DMS 273 treated with DMSO at 0.1 percent for 48 hours (cell line): ENCODE measurements at regions not wholly inside any gene's neighbourhood (a gene's known extent, or its start where the extent isn't known, plus 50 kb on each side); places are given as distances from the start of the nearest gene placed in this dataset.
A peak's percentile ranks its signal among the peaks of the same experiment; 100 is the strongest.
"Not testable (repeated sequence)": the region's sequence is repeated elsewhere in the genome, so short reads cannot be mapped to it uniquely, and the experiment has no call there.

Source experiments
- DNase-seq: peaks from one replicate; lab custom pipeline; 2025; lab: John Stamatoyannopoulos, UW

DNA sequence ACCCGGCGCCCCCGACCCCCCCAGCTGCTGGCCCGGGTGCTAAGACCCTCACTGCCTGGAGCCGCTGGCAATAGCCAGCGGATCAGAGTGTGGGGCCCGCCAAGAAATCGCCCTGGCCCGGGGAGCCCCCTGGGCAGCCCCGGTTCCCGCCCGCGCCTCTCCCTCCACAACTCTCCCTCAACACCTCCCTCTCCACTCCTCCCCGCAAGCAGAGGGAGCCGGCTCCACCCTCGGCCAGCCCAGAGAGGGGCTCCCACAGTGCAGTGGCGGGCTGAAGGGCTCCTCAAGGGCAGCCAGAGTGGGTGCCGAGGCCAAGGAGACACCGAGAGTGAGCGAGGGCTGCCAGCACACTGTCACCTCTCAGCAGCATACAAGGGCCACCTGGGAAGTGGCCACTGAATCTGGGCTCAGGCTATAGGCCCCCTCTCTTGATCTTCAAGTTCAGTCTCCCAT is 385.5 kb downstream of the SEC14L1 start:
- DNase-seq, result no peak

DNA sequence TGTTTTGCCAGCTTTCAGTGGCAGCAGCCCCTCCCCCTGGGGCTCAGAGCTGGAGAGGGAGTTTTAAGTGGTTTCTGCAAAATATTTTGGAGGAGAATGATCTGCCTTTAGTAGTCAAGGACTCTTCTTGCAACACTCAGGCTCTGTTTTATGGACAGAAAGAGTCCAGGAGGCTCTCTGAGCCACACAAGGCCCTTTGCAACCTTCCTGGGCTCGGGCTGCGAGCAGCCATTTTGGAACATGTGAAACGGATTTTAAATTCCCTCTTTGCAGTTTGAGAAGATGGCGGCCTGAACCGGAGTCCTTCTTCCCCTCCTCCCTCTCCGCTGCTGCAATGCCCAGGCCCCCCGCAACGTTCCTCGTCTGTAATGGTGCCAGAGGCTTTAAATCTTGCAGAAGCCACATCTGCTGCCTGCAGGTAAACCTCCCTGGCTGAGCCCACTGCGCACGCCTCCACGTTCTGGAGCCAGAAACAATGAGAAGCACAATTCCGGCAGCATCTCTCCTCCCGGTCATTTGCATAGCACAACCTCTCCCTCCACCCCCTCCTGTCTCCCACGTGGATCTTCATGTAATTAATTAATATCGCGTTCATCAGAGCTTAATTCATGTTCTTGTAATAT is 386.1 kb downstream of the SEC14L1 start:
- DNase-seq, result peak; percentile 83

DNA sequence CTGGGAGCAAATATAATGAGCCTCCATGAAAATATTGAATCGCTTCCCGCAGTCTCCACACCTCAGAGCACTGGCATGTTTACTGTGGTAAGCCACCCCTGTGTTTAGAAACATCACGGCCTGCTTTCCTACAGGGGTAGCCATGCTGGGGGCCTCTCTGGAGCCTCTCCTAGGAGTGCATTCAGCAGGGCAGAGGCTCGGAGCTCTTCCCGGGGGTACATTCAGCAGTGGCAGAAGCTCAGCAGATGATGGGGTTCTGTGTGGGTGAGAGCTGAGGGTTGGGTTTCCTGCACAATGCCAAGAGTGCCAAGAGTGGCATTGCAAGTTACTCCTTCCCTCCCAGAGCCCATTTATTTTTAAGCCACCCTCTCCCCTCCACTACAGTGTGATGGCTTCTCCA is 386.6 kb downstream of the SEC14L1 start:
- peak; percentile 57 for DNase-seq

DNA sequence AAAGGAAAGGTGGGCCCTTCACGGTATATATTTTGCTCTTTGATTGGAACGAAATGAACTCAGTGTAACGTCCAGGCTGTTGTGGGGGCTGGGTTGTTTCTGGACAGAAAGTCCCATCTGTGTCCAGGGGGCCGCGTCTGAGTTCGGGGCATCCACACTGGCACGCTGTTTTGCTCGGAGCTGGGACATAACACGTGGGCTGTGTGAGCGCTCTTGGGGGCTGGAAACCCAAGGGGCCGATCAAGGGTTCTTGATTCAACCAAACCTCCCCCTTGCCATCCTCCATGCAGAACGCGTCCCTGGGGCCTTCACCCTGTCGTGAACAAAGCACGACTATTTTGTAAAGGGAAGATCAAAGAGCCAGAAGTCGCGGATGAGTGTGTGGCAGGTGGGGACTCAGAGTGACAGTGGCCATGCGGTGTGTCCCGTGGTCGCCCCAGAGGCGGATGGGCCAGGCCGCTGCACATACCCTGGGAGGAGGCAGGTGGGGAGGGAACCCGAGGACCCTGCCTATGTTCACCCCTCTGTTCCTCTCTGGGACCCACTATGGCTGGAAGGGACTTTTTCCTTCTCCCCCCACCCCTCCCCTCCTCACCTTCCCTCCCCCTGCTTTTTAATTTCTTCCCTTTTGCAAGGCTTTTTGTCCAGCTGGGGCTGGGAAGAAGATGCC is 387.2 kb downstream of the SEC14L1 start:
- peak; percentile 57 for DNase-seq

DNA sequence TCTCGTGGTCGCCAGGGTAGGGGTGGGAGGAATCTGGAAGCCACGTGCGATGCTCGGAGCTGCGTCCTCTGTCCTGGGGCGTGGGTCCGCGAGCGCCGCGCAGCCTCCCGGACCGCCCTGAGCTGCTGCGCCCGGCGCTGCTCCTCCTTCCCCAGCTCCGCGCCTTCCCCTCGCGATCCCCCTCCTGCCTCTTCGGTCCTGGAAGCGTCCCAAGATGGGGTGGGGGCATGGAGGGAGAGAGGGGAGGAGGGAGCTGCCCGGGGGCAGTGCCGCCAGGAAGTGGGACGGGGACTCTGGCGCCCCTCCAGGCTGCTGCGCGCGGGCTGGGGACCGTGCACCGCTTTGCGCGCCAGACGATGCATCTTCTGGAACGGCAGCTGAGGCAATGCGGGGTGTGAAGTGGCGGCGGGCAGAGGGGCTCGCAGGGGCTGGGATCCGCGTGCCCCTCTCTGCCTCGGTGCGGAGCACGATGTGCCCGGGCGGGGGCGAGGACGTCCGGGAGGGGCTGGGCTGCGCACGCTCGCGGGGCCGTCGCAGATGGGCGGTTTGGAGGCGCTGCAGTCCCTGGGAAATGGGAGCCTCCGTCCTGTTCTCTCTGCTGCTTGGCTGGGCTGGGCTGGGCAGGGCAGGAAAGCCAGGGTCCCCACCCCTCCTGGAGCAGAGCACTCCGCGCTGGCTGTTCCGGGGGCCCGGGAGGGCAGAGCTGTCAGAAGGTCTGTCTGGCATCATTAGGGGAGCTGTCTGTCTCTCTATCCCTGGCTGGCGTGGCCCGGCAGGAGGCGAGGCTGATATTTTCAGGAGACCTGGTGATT is 388.0 kb downstream of the SEC14L1 start:
- DNase-seq, result peak; percentile 44

DNA sequence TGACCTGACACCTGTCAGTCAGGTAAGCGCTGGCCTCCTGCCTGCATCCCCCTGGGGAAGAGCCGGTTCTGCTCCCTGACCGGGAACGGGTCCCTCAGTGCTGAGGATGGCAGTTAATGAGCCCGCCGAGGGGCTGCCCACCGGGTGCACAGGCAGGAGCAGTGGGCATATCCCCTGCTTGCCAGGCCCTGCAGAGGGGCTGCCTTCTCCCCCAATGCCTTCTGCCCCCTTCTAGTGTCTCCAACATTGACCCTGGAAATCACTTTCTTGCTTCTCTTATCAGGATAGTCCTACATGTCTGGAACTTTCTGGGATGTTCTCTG is 388.5 kb downstream of the SEC14L1 start:
- no peak for DNase-seq

DNA sequence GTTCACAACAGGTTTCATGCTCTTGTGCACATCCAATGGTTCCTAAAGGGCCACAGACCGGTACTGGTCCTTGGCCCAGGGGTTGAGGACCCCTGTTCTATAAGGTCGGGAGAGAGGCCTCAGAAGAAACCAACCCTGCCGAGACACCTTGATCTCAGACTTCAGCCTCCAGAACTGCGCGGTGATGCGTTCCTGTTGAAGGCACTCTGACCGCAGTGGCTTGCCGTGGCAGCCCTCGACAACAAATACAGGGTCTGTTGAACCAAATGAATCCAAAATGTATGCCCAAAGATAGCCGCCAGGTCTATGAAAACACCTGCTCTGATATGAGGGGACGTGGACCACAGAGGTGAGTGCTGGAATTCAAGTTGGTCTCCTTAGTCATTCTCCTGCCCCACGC is 389.8 kb downstream of the SEC14L1 start:
- DNase-seq, result no peak

DNA sequence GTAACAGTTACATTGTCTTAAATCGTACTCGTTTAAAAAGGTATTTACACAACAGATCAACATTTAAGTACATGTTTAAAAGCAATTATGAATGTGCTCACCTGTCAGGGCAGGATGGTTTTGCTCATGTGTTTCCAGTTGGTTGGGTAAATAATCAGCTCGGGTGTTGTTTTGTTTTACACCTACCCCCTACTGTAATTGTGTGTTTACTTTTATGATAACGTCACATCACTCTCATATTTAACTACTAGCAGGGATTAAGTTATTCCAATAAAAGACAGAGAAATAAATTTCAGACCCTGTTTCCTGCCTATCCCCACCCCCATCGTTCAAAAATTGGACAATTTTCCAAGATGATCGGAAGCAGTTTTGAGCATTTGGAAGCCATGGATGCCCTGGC is 390.2 kb downstream of the SEC14L1 start:
- DNase-seq, result no peak

DNA sequence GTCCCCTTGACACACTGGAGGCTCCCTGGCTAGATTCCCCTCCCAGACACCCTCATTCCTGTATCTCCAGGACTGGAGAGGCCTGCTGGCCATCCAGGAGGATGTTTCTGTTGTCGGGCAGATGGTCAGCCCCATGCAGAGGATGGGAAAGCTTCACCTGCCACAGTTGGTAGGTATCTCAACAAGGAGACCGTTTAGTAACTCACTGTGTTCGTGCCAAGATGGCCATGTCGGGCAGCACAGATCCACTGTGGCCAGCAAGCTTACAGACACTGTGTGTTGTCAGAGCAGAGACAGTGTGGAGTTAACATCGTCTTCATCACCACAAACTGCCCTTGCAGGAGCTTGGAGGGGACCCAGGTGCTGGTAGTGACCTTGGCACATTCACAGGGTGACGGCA is 390.9 kb downstream of the SEC14L1 start:
- no peak for DNase-seq

DNA sequence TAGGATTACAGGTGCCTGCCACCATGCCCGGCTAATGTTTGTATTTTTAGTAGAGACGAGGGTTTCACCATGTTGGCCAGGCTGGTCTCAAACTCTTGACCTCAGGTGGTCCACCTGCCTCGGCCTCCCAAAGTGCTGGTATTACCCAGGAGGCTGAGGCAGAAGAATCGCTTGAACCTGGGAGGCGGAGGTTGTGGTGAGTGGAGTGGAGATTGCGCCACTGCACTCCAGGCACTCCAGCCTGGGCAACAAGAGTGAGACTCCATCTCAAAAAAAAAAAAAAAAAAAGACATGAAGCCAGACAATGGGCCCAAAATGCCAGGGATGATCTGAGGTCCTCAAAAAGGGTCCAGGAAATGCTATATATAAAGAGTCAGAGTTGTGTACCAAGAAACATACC is 392.9 kb downstream of the SEC14L1 start:
- not testable (repeated sequence) for DNase-seq

DNA sequence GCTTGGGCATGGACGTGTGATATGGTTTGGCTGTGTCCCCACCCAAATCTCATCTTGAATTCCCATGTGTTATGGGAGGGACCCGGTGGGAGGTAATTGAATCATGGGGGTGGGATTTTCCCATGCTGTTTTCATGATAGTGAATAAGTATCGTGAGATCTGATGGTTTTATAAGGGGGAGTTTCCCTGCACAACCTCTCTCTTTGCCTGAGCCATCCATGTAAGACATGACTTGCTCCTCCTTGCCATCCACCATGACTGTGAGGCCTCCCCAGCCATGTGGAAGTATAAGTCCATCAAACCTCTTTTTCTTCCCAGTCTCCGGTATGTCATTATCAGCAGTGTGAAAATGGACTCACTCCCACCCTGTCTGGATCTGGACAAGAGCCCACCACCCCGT is 393.4 kb downstream of the SEC14L1 start:
- no peak for DNase-seq

DNA sequence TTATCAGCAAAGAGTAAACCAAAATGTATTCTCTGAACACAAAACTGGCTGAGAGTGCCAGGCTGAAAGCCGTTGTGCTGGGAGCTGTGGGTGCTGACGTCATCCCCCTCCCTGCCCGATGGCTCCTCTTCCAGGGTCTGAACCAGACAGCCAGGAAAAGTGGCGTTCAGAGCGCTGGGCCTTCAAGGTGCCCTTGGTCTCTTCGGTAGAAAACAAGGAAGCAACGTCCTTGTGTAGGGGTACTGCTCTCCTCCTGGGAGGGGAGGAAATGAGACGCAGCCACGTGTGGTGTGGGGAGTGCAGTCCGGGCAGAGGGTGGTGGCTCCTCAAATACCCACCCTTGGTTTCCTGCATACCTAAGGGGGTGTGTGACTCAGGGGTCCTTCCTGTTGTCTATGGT is 394.7 kb downstream of the SEC14L1 start:
- no peak for DNase-seq

DNA sequence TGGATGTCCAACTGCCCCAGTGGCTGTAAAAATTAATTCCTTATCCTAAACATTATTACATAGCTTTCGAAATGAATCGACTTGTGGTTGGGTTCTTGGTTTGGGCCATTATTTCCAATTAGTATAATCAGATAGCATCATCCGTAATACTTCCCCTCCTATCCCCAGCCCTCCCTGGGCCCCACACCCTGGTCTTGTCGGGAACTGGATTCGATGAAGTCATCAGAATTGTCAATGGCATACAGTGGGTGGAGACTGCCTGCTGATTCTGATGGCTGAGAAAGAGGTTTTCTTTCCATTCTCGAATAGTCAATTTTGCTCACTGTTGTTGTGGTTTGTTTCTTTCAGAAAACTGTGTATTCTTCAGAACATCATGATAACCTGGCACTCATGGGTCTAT is 395.1 kb downstream of the SEC14L1 start:
- DNase-seq, result no peak

DNA sequence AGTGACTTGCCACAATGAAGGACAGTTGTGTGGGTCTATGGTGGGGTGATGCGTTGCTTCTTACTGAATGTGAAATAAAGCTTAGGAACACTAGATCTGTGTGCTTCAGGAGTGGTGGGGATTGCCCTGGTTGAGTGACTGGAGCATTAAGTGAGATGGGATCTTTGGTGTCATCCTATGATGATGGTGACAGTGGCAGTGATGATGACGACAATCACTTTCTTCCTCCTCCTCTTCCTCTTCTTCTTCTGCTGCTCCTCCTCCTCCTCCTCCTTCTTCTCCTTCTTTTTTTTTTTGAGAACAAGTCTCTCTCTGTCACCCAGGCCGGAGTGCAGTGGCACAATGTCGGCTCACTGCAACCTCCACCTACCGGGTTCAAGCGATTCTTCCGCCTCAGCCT is 396.8 kb downstream of the SEC14L1 start:
- no peak for DNase-seq

DNA sequence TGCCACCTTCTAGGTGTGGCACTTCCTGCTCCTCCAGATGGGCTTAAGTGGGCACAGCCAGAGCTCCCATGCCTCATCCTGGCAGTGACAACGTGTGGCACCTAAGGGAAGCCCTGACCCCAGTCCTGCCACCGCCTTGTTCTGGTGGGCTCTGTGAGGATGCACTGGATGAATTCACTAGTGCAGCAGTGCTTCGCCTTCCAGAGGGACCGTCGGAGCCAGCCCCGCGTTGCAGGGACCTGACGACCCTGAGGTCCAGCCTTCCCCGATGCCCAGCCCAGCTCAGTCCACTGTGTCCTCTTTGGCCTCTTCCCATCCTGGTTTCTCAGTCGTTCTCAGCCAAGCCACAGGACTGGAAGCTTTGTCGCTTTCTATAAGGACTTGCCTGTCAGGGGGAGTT is 399.8 kb downstream of the SEC14L1 start:
- DNase-seq, result no peak

DNA sequence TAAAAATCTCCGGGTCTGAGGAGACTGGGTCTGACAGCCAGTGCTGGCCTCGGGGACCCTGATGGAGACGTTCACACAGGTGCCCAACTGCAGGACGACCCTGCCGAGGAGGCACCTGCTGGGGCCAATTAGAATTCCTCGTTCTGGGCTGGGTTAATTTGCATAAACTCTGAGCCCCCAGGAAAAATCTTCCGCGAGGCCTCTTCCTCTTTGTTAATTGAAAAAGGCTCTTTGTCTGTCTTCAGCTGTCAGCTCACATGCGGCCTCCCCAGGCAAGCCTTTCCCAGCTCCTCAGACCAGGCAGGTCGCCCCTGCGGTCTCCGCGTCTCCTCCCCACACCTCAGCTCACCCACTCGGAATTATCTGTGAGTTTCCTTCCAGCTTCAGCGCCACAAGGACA is 400.2 kb downstream of the SEC14L1 start:
- DNase-seq, result no peak

DNA sequence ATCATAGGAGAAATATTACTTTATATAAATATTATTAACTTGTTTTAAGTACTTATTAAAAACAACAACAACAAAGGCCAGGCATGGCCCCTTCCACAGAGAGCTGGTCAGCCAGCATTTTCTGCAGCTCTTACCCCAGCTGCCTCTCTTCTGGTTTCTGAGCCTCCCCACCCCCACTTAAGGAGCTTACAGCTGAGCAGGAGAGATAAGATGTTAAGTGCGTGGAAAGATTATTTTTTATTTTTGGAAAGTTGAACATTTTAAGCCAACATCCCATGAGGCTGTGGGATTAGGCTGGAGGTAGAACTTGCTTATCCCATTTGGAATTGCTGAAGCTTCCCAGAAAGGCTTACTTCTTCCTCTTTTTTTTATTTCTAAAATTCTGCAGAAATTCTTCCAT is 401.2 kb downstream of the SEC14L1 start:
- no peak for DNase-seq

DNA sequence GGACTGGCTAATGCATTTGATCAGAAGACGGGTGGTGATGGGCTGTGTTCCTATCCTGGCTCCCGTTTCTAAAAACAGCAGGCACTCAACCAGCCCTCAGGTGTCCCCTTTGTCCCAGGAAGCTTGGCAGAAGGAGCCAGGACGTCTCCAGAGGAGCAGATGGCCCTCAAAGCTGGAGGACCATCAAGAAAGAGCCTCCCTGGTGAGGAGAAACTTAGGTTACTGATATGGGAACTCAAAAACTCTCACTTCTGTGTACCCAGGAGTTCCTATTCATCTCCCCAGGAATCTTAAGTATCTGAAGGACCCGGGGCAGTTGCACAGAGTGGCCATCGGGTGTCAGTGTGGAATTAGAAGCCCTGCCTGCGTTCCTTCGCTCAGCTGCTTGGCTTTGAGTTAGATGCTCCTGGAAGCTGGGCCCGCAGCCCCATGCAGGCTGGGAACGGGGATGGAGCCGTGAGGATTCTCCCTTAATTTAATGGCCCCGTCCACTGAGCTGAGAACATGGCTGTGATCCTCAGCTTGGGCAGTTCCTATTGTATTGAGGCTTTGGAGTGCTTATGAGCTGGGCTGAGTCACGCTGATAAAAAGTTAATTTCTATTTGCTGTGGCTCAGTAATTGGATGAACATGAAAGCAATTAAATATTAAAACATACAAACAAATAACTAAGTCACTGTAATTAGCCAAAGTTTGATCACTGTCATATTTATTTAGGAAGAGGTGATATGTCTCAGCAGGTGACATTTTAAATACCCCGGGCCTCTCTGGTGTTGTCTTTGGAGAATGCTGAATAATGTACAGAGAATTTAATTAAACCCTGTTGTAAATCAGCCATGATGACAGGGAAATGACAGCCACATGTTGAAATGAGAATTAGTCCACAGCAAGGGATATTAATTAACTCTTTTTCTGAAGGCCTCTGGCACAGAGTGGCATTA is 402.1 kb downstream of the SEC14L1 start:
- peak; percentile 46 for DNase-seq

DNA sequence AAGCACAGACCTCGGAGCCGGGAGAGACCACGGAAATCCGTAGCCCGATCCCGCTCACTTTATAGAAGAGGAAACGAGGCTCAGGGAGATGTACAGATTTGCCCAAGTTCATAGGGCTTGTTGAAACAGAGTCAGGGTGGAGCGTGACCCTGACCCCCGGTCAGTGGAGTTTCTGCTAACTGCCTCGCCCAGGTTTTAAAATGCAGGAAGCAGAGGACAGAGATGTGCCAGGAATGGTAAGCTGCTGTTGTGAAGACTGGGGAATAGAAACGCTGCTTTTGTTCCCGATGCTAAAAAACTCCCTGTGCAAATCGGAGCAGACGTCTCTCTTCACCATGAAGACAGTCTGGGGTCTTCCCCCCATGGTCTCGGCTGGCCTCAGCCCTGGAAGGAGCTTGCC is 403.0 kb downstream of the SEC14L1 start:
- no peak for DNase-seq

DNA sequence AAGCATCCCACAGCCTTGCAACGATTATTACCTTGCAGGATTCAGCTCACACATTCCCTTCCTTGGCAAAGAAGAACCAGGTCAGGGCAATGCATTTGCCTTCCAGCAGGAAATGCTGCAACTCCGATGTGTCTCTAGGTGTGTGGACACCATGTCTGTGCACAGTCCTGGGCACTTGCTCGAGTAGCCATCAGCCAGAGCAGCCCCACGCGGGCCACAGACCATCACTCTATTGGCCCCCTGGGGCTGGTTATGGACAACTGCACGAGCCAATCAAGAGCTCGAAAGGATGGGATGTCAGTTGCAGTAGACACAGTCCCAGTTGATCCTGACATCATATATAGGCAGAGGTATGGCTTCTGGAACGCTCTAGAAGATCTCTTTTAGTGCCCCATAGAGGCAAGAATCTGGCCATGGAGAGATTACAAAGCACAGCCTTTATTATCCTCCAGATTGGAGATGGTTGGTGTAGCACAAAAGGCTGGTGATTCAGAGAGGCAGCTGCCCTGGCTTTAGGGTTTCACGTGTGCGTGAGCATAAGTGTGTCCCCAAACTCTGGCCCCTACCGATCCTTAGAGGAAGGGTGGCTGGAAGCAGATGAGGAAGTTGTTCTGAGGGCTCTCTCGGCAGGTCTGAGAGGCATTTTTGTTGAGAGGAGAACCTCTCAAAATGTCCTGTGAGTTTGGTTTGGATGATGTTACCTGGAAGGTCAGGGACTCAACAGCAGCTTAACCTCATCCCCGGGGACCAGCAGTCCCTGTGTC is 403.8 kb downstream of the SEC14L1 start:
- no peak for DNase-seq

DNA sequence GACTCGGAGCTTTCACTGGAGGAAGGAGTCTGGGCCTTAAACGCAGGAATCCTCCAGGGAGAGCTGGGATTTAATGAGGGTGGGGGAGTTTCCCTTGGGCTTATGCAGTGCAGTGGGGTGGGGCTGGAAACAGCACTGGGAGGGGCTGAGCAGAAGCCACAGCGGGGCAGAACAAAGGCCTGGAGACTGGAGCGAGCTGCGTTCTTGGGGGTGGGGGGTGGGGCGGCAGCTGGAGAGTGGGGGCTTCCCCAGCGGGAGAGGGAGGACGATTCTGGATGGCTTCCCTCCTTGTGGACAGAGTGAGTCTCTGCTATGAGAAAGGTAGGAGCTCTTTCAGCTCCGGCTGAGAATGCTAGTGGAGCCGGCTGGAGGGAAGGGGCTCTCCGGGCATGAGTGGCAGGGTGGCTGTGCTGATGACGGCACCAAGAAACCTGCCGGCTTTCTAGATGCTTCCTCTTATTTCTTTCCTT is 406.0 kb downstream of the SEC14L1 start:
- no peak for DNase-seq
